ENCODE measurements at regions not wholly inside any gene's neighbourhood (a gene's known extent, or its start where the extent isn't known, plus 50 kb on each side); places are given as distances from the start of the nearest gene placed in this dataset.

DNA sequence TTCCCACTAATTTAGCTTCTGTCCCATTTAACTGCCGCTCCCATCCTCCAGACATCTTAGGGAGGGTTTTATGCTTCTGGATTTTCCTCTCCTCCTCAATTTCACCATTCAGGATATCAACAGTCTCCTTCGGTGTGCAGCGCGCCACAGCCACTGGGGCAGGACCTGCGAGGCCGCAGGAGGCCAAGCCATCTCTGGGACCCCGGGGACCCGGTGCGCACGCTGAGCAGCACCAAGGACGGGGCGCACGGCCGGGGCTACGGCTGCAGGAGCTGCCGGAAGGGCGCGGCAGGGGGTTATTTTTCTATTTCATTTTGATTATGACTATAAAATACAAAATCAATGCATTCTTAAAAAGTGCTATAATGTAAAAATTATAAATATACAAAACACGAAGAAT, 1238.4 kb upstream of the NCAM2 start:
- Histone ChIP-seq H3K4me2 (ENCODE audit: insufficient read depth, low read length) (no peak overlapping the region), H3K4me1 (replicated peaks in 1 of 2; ENCODE audit: control insufficient read depth in 2 of 2, insufficient read depth in 2 of 2, low read length in 2 of 2) (peaks cover 0 to 3% of the 10 kb centered on the region in 2 experiments; a peak in 2 of 5 replicates), H3K9ac (ENCODE audit: insufficient read depth in 1 of 2, low read depth in 2 of 2, low read length in 2 of 2) (no peak overlapping the region), H2AFZ (ENCODE audit: low read depth, low read length) (no peak overlapping the region), H3K79me2 (ENCODE audit: control insufficient read depth, insufficient read depth, low read length) (no peaks in the 10 kb centered on the region), H3K36me3 (ENCODE audit: control insufficient read depth, insufficient read depth, low read length) (no peaks in the 10 kb centered on the region), H4K20me1 (replicated peaks; ENCODE audit: control insufficient read depth, insufficient read depth, low read length) (no peaks in the 10 kb centered on the region), H3K9me1 (ENCODE audit: control insufficient read depth, insufficient read depth, low read length) (no peaks in the 10 kb centered on the region), H3K27me3 (ENCODE audit: control insufficient read depth in 2 of 2, insufficient read depth in 2 of 2, low read length in 2 of 2) (no peaks in the 10 kb centered on the region), H3K9me3 (replicated peaks; ENCODE audit: control insufficient read depth, insufficient read depth, low read depth, low read length) (no peaks in the 10 kb centered on the region), H3K4me3 (no peak overlapping the region), H3K27ac (ENCODE audit: extremely low read depth, low read depth, low read length) (no peak overlapping the region)
- ChIA-PET CTCF (ENCODE audit: low intra/inter-chr PET ratio) (no interaction called here), POLR2A (interaction anchor here (1.1 kb wide), 1 partner anchor 14 kb away, joined by 4 read pairs; no protein-coding TSS in a partner anchor)
- intact Hi-C loops (cut with micrococcal nuclease): no loop called here
- DNase-seq (ENCODE audit: extremely low read depth in 1 of 4, low spot score in 3 of 4): no peak
- BruUV-seq (replicated peaks): no TSS peak
- ATAC-seq: no peak
- no peak for FAIRE-seq
- WGBS (ENCODE audit: insufficient coverage, low coverage, missing lambda C conversion rate): 7% methylated on average over 19 of the region's 19 CpGs
- in situ Hi-C loops (cut with MboI): no loop called here
- TF ChIP-seq TRIM24 (IDR thresholded peaks at IDR 0.05): no peak
- TF ChIP-seq TAF9B (IDR thresholded peaks at IDR 0.05; ENCODE audit: partially characterized antibody): no peak
- no peak for TF ChIP-seq ZC3H11A (IDR thresholded peaks at IDR 0.05; ENCODE audit: low read depth, low read length)
- TF ChIP-seq ZNF3 (CRISPR knock-in tag; IDR thresholded peaks at IDR 0.05): no peak
- no peak for TF ChIP-seq PCBP1 (IDR thresholded peaks at IDR 0.05; ENCODE audit: low read depth, low read length, poor library complexity, severe bottlenecking)
- TF ChIP-seq, protein P1, sequence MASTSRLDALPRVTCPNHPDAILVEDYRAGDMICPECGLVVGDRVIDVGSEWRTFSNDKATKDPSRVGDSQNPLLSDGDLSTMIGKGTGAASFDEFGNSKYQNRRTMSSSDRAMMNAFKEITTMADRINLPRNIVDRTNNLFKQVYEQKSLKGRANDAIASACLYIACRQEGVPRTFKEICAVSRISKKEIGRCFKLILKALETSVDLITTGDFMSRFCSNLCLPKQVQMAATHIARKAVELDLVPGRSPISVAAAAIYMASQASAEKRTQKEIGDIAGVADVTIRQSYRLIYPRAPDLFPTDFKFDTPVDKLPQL (IDR thresholded peaks at IDR 0.05; ENCODE audit: extremely low read depth, insufficient read length): no peak
- TF ChIP-seq PYGO2 (tag; IDR thresholded peaks at IDR 0.05): no peak
- TF ChIP-seq BHLHE40 (IDR thresholded peaks at IDR 0.05; ENCODE audit: low read length): no peak
- TF ChIP-seq, protein P2, sequence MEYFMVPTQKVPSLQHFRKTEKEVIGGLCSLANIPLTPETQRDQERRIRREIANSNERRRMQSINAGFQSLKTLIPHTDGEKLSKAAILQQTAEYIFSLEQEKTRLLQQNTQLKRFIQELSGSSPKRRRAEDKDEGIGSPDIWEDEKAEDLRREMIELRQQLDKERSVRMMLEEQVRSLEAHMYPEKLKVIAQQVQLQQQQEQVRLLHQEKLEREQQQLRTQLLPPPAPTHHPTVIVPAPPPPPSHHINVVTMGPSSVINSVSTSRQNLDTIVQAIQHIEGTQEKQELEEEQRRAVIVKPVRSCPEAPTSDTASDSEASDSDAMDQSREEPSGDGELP (CRISPR knock-in tag; IDR thresholded peaks at IDR 0.05; ENCODE audit: borderline replicate concordance): no peak
- TF ChIP-seq CTCFL (IDR thresholded peaks at IDR 0.05; ENCODE audit: borderline replicate concordance, insufficient read depth, low read depth, low read length, poor library complexity, severe bottlenecking): no peak
- TF ChIP-seq ZNF79 (CRISPR knock-in tag; IDR thresholded peaks at IDR 0.05; ENCODE audit: low read depth): no peak
- no peak for TF ChIP-seq U2AF1 (optimal IDR thresholded peaks at IDR 0.05; ENCODE audit: low read depth, low read length)
- no peak for TF ChIP-seq POLR2A (conservative IDR thresholded peaks at IDR 0.05)
- TF ChIP-seq ZNF175 (CRISPR knock-in tag; IDR thresholded peaks at IDR 0.05; ENCODE audit: low read depth): no peak
- no peak for TF ChIP-seq CUX1 (CRISPR knock-in tag; IDR thresholded peaks at IDR 0.05)
- TF ChIP-seq CBFA2T2 (conservative IDR thresholded peaks at IDR 0.05): no peak

Data from K562 (cell line).